ENCODE measurements at regions not wholly inside any gene's neighbourhood (a gene's known extent, or its start where the extent isn't known, plus 50 kb on each side); places are given as distances from the start of the nearest gene placed in this dataset.

DNA sequence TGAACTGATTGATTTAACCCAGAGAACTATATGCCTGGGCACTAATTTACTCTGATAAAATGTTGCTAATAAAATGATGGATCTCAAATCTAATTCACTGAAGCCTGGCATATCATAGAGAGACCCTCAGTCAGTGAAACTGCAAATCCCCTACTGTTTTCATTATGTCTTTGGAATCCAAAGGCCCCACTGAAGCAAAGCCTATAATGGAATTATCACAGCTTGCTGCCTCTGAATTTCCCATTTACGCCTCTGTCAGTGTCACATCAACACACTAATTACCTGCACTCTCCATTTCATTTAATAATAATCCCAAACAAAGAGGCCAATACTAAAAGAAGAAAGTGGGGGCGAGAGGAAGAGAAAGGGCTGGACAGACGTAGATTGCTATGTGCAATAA, 470.9 kb downstream of the MBD2 start:
- WGBS = 74% methylated on average over 3 of the region's 3 CpGs
- TF ChIP-seq POLR2AphosphoS5 (IDR thresholded peaks at IDR 0.05) (no peak), POLR2A (IDR thresholded peaks at IDR 0.05) (no peak), EP300 (IDR thresholded peaks at IDR 0.05) (no peak)
- TF ChIP-seq, protein P1, sequence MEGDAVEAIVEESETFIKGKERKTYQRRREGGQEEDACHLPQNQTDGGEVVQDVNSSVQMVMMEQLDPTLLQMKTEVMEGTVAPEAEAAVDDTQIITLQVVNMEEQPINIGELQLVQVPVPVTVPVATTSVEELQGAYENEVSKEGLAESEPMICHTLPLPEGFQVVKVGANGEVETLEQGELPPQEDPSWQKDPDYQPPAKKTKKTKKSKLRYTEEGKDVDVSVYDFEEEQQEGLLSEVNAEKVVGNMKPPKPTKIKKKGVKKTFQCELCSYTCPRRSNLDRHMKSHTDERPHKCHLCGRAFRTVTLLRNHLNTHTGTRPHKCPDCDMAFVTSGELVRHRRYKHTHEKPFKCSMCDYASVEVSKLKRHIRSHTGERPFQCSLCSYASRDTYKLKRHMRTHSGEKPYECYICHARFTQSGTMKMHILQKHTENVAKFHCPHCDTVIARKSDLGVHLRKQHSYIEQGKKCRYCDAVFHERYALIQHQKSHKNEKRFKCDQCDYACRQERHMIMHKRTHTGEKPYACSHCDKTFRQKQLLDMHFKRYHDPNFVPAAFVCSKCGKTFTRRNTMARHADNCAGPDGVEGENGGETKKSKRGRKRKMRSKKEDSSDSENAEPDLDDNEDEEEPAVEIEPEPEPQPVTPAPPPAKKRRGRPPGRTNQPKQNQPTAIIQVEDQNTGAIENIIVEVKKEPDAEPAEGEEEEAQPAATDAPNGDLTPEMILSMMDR (IDR thresholded peaks at IDR 0.05) = no peak
- Histone ChIP-seq H3K27ac (no peak overlapping the region), H3K4me1 (no peaks in the 10 kb centered on the region), H3K4me3 (no peak overlapping the region), H3K36me3 (no peaks in the 10 kb centered on the region), H3K9me3 (no peaks in the 10 kb centered on the region), H3K27me3 (no peaks in the 10 kb centered on the region)
- no peak for DNase-seq (ENCODE audit: low spot score in 2 of 2)

DNA sequence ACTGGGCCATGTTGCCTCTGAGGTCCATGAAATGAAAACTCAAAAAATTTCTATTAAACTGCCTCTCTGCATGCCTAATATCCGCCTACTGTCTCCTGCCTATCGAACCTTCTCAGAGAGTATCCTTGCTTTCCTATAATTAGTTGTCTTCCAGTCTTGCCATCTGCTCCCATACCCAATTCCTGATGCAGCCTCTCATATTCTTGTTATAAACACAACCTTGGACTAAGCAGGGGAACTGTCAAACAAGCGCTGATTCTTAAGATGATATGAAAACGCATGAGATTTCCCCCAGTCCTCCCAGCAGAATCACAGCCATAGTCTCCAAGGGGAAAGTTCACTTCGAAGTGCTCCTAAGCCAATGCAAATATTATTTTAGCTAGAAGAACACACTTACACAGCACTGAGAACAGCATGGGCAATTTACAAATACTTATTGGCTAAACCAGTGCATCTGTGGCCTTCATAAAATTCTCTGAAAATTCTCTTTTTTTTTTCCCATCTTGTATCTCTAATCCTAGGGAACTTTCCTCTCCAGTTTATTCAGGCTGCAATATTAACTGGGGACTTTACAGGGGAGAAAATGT, 471.6 kb downstream of the MBD2 start:
- H3K36me3 ChIP-seq = no peaks in the 10 kb centered on the region
- no peak for DNase-seq (ENCODE audit: low spot score in 2 of 2)
- no peaks in the 10 kb centered on the region for H3K4me1 ChIP-seq
- WGBS = 86% methylated on average over 5 of the region's 5 CpGs
- no peaks in the 10 kb centered on the region for H3K9me3 ChIP-seq
- no peak overlapping the region for H3K27ac ChIP-seq
- no peak for TF ChIP-seq POLR2AphosphoS5 (IDR thresholded peaks at IDR 0.05)
- H3K27me3 ChIP-seq = no peaks in the 10 kb centered on the region
- no peak overlapping the region for H3K4me3 ChIP-seq

DNA sequence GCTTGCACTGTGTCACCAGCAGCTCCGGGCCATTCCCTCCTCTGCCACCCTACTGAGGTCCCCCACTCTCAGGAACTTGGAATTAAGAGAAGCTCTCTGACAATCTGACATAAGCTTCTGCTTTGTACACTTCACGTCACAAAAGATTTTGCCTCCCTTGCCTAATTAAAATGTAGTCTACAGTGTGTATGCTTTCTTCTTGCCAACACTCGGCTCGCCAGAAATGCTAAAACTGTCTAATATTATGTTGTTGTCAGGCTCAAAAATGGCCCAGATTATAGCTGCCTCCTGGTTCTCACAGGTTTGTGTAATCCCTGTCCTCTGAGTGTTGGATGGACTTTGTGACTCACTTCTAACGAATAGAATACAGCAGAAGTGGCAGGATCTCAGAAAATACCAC, 474.7 kb downstream of the MBD2 start:
- WGBS = 85% methylated on average over 5 of the region's 5 CpGs
- no peak for TF ChIP-seq EP300 (IDR thresholded peaks at IDR 0.05)
- no peak for TF ChIP-seq POLR2A (IDR thresholded peaks at IDR 0.05)
- Histone ChIP-seq H3K9me3 (no peaks in the 10 kb centered on the region), H3K27ac (no peak overlapping the region), H3K4me1 (no peaks in the 10 kb centered on the region), H3K27me3 (no peaks in the 10 kb centered on the region), H3K36me3 (no peaks in the 10 kb centered on the region), H3K4me3 (no peak overlapping the region)
- no peak for DNase-seq (ENCODE audit: low spot score in 2 of 2)

DNA sequence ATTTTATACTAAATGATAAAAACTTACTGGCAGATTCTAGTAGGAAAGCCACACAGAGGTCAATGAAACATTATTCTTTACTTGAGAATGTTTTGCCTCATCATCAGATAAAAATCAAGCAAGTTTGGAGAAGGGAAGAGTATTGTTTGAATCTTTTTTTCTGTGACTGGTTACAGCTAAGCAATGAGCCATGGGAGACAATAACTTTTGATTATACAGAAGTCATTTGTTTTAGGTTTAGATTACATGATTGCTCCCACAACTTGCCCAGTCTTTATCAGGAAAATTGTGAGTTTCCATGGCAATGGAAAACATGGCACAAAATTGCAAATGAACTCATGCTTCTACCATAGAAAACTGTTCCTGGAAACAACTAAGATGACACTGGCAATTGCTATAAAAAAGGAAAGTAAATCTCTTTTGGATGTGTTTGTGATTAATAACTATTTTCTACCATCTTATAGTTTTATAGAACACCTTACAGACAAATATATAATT, 476.8 kb downstream of the MBD2 start:
- Histone ChIP-seq H3K9me3 (no peaks in the 10 kb centered on the region), H3K27ac (no peak overlapping the region), H3K4me1 (no peaks in the 10 kb centered on the region), H3K36me3 (no peaks in the 10 kb centered on the region), H3K27me3 (no peaks in the 10 kb centered on the region), H3K4me3 (no peak overlapping the region)
- no peak for DNase-seq (ENCODE audit: low spot score in 2 of 2)
- no peak for TF ChIP-seq EP300 (IDR thresholded peaks at IDR 0.05)
- no peak for TF ChIP-seq POLR2AphosphoS5 (IDR thresholded peaks at IDR 0.05)
- TF ChIP-seq, protein P1 (IDR thresholded peaks at IDR 0.05) = no peak
- TF ChIP-seq POLR2A (IDR thresholded peaks at IDR 0.05) = no peak

DNA sequence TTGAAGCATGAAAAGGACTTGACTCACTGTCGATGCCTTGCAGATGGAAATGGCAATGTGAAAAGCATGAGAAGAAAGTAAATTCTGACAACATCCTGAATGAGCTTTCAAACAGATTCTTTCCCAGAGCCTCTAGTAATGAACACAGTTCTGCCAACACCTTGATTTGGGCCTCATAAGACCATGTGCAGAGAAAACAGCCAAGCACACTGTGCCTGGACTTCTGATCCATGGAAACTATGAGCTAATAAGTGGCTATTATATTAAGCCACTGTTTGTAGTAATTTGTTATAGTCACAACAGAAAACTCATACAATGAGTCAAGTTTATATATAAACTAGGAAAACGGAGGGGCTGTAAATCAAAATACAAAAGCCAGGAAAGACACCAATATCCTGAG, 477.3 kb downstream of the MBD2 start:
- H3K27ac ChIP-seq = no peak overlapping the region
- H3K9me3 ChIP-seq = no peaks in the 10 kb centered on the region
- no peaks in the 10 kb centered on the region for H3K27me3 ChIP-seq
- TF ChIP-seq EP300 (IDR thresholded peaks at IDR 0.05) (no peak), POLR2A (IDR thresholded peaks at IDR 0.05) (no peak), POLR2AphosphoS5 (IDR thresholded peaks at IDR 0.05) (no peak)
- TF ChIP-seq, protein P1 (IDR thresholded peaks at IDR 0.05) = no peak
- DNase-seq (ENCODE audit: low spot score in 2 of 2) = no peak
- H3K4me3 ChIP-seq = no peak overlapping the region
- 31% methylated on average over 2 of the region's 2 CpGs for WGBS
- H3K36me3 ChIP-seq = no peaks in the 10 kb centered on the region
- no peaks in the 10 kb centered on the region for H3K4me1 ChIP-seq

DNA sequence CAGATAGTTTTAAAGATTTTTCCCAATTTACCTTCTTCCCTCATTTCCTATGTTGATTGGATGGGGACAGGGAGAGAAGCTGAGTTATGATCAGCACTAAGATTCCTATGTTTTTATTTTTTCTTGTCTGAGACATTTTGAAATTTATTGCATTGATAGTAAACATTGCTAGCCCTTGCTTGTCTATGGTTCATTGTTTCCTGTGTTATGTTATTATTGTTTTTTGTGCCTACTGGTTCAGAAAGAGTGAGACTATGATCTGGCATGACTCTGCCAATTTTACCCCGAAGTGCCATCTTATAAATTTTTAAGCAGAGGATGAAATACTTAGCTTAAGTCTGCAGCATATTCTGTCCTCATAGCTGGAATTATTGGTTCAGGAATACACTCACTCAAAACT, 478.5 kb downstream of the MBD2 start:
- H3K36me3 ChIP-seq = no peaks in the 10 kb centered on the region
- DNase-seq (ENCODE audit: low spot score in 2 of 2) = no peak
- no peak overlapping the region for H3K27ac ChIP-seq
- H3K27me3 ChIP-seq = no peaks in the 10 kb centered on the region
- TF ChIP-seq POLR2A (IDR thresholded peaks at IDR 0.05) (no peak), POLR2AphosphoS5 (IDR thresholded peaks at IDR 0.05) (no peak), EP300 (IDR thresholded peaks at IDR 0.05) (no peak)
- H3K4me3 ChIP-seq = no peak overlapping the region
- H3K9me3 ChIP-seq = no peaks in the 10 kb centered on the region
- WGBS = 0% methylated on average over 1 of the region's 1 CpG
- no peaks in the 10 kb centered on the region for H3K4me1 ChIP-seq
